WTC11 (cell line): ENCODE measurements at regions not wholly inside any gene's neighbourhood (a gene's known extent, or its start where the extent isn't known, plus 50 kb on each side); places are given as distances from the start of the nearest gene placed in this dataset.

Experiments
- ATAC-seq: fragments of 200-7000 bp; cut with Tn5 transposase; 2 replicates; pipeline ENCODE4 v1.10.0; 2021; ENCODE audit warnings: mild to moderate bottlenecking, moderate library complexity
- CTCF ChIA-PET: fragments of 300-600 bp; sonication (Branson Sonifier 250); formaldehyde crosslinking; loops from one replicate; lab custom pipeline; 2021; ENCODE audit warnings: antibody characterized with exemption; lab: Charles Lee
- POLR2A ChIA-PET: fragments of 350-600 bp; sonication (Branson Sonifier 250); formaldehyde crosslinking; loops from one replicate; lab custom pipeline; 2021; ENCODE audit warnings: antibody characterized with exemption; lab: Charles Lee
- DNase-seq: peaks from one replicate; pipeline ENCODE4 v3.0.0; 2021; ENCODE audit warnings: low spot score
- H3K27ac Mint-ChIP-seq: 2 replicates; pipeline ENCODE4 v1.8.0; 2021; ENCODE audit warnings: mixed read lengths
- H3K27me3 Mint-ChIP-seq: 2 replicates; pipeline ENCODE4 v1.8.0; 2021; ENCODE audit warnings: low read depth, mild to moderate bottlenecking, moderate library complexity, mixed read lengths
- H3K36me3 Mint-ChIP-seq: 2 replicates; pipeline ENCODE4 v1.8.0; 2021; ENCODE audit warnings: mixed read lengths
- H3K4me1 Mint-ChIP-seq: 2 replicates; pipeline ENCODE4 v1.8.0; 2022; ENCODE audit warnings: mixed read lengths
- H3K4me3 Mint-ChIP-seq: 2 replicates; pipeline ENCODE4 v1.8.0; 2021; ENCODE audit warnings: mild to moderate bottlenecking, moderate library complexity, mixed read lengths
- H3K9me3 Mint-ChIP-seq: 2 replicates; pipeline ENCODE4 v1.8.0; 2021; ENCODE audit warnings: mixed read lengths
- CREM ChIP-seq: sonication (generic); formaldehyde crosslinking; IDR thresholded peaks from 2 replicates; pipeline ENCODE4 v1.8.1; 2022; ENCODE audit warnings: mild to moderate bottlenecking, missing genetic modification reagents, moderate library complexity
- ESRRA ChIP-seq: sonication (generic); formaldehyde crosslinking; IDR thresholded peaks from 2 replicates; pipeline ENCODE4 v1.8.1; 2022; ENCODE audit warnings: mild to moderate bottlenecking, missing genetic modification reagents, borderline replicate concordance
- ETV6 ChIP-seq: sonication (generic); formaldehyde crosslinking; IDR thresholded peaks from 2 replicates; pipeline ENCODE4 v1.8.1; 2022; ENCODE audit warnings: mild to moderate bottlenecking, missing genetic modification reagents
- FOXJ3 ChIP-seq: sonication (generic); formaldehyde crosslinking; IDR thresholded peaks from 2 replicates; pipeline ENCODE4 v1.9.0; 2021; ENCODE audit warnings: missing genetic modification reagents, mild to moderate bottlenecking, borderline replicate concordance
- FOXK1 ChIP-seq: sonication (generic); formaldehyde crosslinking; IDR thresholded peaks from 2 replicates; pipeline ENCODE4 v1.8.0; 2022; ENCODE audit warnings: mild to moderate bottlenecking, moderate library complexity, missing genetic modification reagents
- IRF2 ChIP-seq: sonication (generic); formaldehyde crosslinking; IDR thresholded peaks from 2 replicates; pipeline ENCODE4 v1.8.0; 2022; ENCODE audit warnings: low read depth, missing genetic modification reagents, borderline replicate concordance
- MLX ChIP-seq: sonication (generic); formaldehyde crosslinking; IDR thresholded peaks from 2 replicates; pipeline ENCODE4 v1.8.1; 2023; ENCODE audit warnings: mild to moderate bottlenecking, missing genetic modification reagents, moderate library complexity
- NFYB ChIP-seq: sonication (generic); formaldehyde crosslinking; conservative IDR thresholded peaks from 2 replicates; pipeline ENCODE4 v1.8.0; 2022; ENCODE audit warnings: low read depth, missing genetic modification reagents
- NR1H2 ChIP-seq: sonication (generic); formaldehyde crosslinking; IDR thresholded peaks from 2 replicates; pipeline ENCODE4 v1.9.0; 2021; ENCODE audit warnings: mild to moderate bottlenecking, moderate library complexity, missing genetic modification reagents
- NR3C1 ChIP-seq: sonication (generic); formaldehyde crosslinking; conservative IDR thresholded peaks from 2 replicates; pipeline ENCODE4 v1.8.1; 2023; ENCODE audit warnings: low read depth, mild to moderate bottlenecking, missing genetic modification reagents
- SP1 ChIP-seq: sonication (generic); formaldehyde crosslinking; conservative IDR thresholded peaks from 2 replicates; pipeline ENCODE4 v1.8.1; 2022; ENCODE audit warnings: missing genetic modification reagents
- TEAD1 ChIP-seq: sonication (generic); formaldehyde crosslinking; IDR thresholded peaks from 2 replicates; pipeline ENCODE4 v1.8.0; 2022; ENCODE audit warnings: mild to moderate bottlenecking, missing genetic modification reagents
- ZNF423 ChIP-seq: fragments of 250-450 bp; sonication (Bioruptor Pico); IDR thresholded peaks from 2 replicates; pipeline ENCODE4 v2.1.2; 2022; ENCODE audit warnings: mild to moderate bottlenecking, moderate library complexity
- ZNF425 ChIP-seq: fragments of 250-450 bp; sonication (Bioruptor Pico); conservative IDR thresholded peaks from 2 replicates; pipeline ENCODE4 v1.9.0; 2021; ENCODE audit warnings: mild to moderate bottlenecking
- TF ChIP-seq, protein P1 (sequence below): sonication (generic); formaldehyde crosslinking; IDR thresholded peaks from 2 replicates; pipeline ENCODE4 v1.8.1; 2022; ENCODE audit warnings: low read depth, mild to moderate bottlenecking, moderate library complexity, missing genetic modification reagents, borderline replicate concordance
- TF ChIP-seq, protein P2 (sequence below): fragments of 250-450 bp; sonication (Bioruptor Pico); IDR thresholded peaks from 2 replicates; pipeline ENCODE4 v1.9.0; 2021; ENCODE audit warnings: mild to moderate bottlenecking
- TF ChIP-seq, protein P3 (sequence below): sonication (generic); formaldehyde crosslinking; IDR thresholded peaks from 2 replicates; pipeline ENCODE4 v1.8.0; 2022; ENCODE audit warnings: mild to moderate bottlenecking, missing genetic modification reagents
- TF ChIP-seq, protein P4 (sequence below): sonication (generic); formaldehyde crosslinking; IDR thresholded peaks from 2 replicates; pipeline ENCODE4 v1.8.0; 2022; ENCODE audit warnings: mild to moderate bottlenecking, missing genetic modification reagents
- TF ChIP-seq, protein P5 (sequence below): fragments of 250-450 bp; sonication (Bioruptor Pico); IDR thresholded peaks from 2 replicates; pipeline ENCODE4 v1.8.0; 2021; ENCODE audit warnings: mild to moderate bottlenecking
- TF ChIP-seq, protein P6 (sequence below): fragments of 250-450 bp; sonication (Bioruptor Pico); IDR thresholded peaks from 2 replicates; pipeline ENCODE4 v2.1.2; 2022; ENCODE audit warnings: mild to moderate bottlenecking, moderate library complexity

DNA sequence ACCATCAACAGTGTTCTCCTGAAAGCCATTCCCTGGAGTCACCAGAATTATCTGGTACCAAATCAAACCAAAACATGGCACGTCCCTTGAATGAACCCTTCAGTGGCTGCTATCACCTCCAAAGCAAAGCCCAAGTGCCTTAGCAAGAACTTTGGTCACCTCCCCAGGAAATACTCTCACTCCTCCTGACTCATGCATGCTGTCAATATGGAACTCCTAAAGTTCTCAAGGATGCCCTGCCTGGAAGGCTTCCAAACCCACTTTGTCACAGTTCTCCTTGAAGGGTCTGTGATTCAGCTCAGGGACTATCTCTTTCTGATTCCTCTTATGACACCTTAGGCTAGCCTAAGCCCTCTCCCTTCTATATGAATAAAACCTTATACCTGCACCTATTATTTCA, 146.1 kb upstream of the RUNX1 start (continued):
- TF ChIP-seq MLX: no peak
- no peak for TF ChIP-seq ETV6 (CRISPR knock-in tag)
- TF ChIP-seq, protein P1, sequence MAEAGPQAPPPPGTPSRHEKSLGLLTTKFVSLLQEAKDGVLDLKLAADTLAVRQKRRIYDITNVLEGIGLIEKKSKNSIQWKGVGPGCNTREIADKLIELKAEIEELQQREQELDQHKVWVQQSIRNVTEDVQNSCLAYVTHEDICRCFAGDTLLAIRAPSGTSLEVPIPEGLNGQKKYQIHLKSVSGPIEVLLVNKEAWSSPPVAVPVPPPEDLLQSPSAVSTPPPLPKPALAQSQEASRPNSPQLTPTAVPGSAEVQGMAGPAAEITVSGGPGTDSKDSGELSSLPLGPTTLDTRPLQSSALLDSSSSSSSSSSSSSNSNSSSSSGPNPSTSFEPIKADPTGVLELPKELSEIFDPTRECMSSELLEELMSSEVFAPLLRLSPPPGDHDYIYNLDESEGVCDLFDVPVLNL (CRISPR knock-in tag): no peak
- no peak for TF ChIP-seq NR3C1 (CRISPR knock-in tag)
- TF ChIP-seq IRF2 (CRISPR knock-in tag): no peak
- no peak for TF ChIP-seq FOXK1
- no peak for TF ChIP-seq TEAD1 (CRISPR knock-in tag)

DNA sequence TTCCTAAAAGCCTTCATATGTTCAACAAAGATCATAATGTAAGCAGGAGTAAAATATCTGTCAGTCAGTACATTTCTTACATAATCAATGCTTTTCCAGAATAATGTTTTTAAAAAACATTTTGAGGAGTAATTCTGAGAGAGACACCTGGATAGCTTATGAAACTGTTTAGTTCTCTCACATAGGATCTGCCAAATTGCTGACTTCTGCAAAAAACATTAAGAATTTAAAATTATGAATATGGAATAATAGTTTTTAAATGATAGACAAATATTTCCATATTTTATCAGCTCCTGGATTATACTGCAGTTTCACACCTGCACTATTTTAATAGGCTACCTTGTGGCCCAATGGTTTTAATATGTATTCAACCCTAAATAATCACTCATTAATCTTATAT, 142.7 kb upstream of the RUNX1 start:
- ChIA-PET POLR2A (no interaction called here), CTCF (interaction anchor here (1.5 kb wide), 1 partner anchor 14 kb away, joined by 5 read pairs; no protein-coding TSS in a partner anchor)
- ATAC-seq: no peak
- H3K27me3 Mint-ChIP-seq: peaks cover 4% of the 10 kb centered on the region; the same call in 1 of the 2 replicates
- H3K4me3 Mint-ChIP-seq: no peak overlapping the region
- TF ChIP-seq ESRRA (CRISPR knock-in tag): no peak
- TF ChIP-seq, protein P2, sequence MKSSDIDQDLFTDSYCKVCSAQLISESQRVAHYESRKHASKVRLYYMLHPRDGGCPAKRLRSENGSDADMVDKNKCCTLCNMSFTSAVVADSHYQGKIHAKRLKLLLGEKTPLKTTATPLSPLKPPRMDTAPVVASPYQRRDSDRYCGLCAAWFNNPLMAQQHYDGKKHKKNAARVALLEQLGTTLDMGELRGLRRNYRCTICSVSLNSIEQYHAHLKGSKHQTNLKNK: no peak
- TF ChIP-seq, protein P3, sequence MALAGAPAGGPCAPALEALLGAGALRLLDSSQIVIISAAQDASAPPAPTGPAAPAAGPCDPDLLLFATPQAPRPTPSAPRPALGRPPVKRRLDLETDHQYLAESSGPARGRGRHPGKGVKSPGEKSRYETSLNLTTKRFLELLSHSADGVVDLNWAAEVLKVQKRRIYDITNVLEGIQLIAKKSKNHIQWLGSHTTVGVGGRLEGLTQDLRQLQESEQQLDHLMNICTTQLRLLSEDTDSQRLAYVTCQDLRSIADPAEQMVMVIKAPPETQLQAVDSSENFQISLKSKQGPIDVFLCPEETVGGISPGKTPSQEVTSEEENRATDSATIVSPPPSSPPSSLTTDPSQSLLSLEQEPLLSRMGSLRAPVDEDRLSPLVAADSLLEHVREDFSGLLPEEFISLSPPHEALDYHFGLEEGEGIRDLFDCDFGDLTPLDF (CRISPR knock-in tag): no peak
- no peak for TF ChIP-seq SP1 (CRISPR knock-in tag)
- no peak for TF ChIP-seq NR1H2
- TF ChIP-seq CREM (CRISPR knock-in tag): no peak
- no peak for TF ChIP-seq NFYB (CRISPR knock-in tag)
- TF ChIP-seq, protein P4, sequence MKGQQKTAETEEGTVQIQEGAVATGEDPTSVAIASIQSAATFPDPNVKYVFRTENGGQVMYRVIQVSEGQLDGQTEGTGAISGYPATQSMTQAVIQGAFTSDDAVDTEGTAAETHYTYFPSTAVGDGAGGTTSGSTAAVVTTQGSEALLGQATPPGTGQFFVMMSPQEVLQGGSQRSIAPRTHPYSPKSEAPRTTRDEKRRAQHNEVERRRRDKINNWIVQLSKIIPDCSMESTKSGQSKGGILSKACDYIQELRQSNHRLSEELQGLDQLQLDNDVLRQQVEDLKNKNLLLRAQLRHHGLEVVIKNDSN: no peak
- TF ChIP-seq ZNF423 (CRISPR knock-in tag): no peak
- no peak for TF ChIP-seq ETV6 (CRISPR knock-in tag)
- no peaks in the 10 kb centered on the region for H3K36me3 Mint-ChIP-seq
- peaks cover 23% of the 10 kb centered on the region for H3K4me1 Mint-ChIP-seq
- peaks cover 17% of the 10 kb centered on the region for H3K9me3 Mint-ChIP-seq
- no peak overlapping the region for H3K27ac Mint-ChIP-seq
- no peak for DNase-seq

DNA sequence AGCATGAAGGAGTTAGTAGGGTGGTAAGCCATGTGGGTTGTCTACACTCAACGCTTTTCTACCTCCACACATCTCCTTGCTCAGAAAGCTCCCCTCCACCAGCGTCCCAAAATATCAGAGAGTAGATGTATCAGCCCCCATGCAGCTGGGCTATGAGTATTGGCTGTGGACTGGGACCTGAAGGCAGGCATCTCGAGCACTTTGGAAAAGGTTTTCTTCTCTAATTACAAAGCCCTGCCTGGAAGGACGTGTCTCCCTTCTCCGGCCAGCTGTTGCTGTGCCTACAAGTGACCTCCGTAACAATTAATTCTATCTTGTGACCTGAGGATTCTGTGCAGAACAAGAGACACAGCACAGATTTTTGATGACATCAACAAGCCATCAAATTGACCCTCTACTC, 142.0 kb upstream of the RUNX1 start:
- H3K36me3 Mint-ChIP-seq: no peaks in the 10 kb centered on the region
- no peak overlapping the region for H3K4me3 Mint-ChIP-seq
- H3K4me1 Mint-ChIP-seq: peaks cover 23% of the 10 kb centered on the region
- peaks cover 10% of the 10 kb centered on the region for H3K9me3 Mint-ChIP-seq
- ATAC-seq (no peak), DNase-seq (no peak)
- ChIA-PET POLR2A (interaction anchor here (0.6 kb wide), 1 partner anchor 250 kb away, joined by 3 read pairs; no protein-coding TSS in a partner anchor), CTCF (interaction anchor here (1.5 kb wide), 1 partner anchor 15 kb away, joined by 5 read pairs; no protein-coding TSS in a partner anchor)
- peaks cover 4% of the 10 kb centered on the region; the same call in 1 of the 2 replicates for H3K27me3 Mint-ChIP-seq
- H3K27ac Mint-ChIP-seq: no peak overlapping the region
- TF ChIP-seq SP1 (CRISPR knock-in tag) (no peak), ESRRA (CRISPR knock-in tag) (no peak), FOXJ3 (no peak), ZNF425 (CRISPR knock-in tag) (no peak)
- TF ChIP-seq, protein P5, sequence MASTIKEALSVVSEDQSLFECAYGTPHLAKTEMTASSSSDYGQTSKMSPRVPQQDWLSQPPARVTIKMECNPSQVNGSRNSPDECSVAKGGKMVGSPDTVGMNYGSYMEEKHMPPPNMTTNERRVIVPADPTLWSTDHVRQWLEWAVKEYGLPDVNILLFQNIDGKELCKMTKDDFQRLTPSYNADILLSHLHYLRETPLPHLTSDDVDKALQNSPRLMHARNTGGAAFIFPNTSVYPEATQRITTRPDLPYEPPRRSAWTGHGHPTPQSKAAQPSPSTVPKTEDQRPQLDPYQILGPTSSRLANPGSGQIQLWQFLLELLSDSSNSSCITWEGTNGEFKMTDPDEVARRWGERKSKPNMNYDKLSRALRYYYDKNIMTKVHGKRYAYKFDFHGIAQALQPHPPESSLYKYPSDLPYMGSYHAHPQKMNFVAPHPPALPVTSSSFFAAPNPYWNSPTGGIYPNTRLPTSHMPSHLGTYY (CRISPR knock-in tag): no peak
- TF ChIP-seq, protein P4: no peak
- TF ChIP-seq, protein P6, sequence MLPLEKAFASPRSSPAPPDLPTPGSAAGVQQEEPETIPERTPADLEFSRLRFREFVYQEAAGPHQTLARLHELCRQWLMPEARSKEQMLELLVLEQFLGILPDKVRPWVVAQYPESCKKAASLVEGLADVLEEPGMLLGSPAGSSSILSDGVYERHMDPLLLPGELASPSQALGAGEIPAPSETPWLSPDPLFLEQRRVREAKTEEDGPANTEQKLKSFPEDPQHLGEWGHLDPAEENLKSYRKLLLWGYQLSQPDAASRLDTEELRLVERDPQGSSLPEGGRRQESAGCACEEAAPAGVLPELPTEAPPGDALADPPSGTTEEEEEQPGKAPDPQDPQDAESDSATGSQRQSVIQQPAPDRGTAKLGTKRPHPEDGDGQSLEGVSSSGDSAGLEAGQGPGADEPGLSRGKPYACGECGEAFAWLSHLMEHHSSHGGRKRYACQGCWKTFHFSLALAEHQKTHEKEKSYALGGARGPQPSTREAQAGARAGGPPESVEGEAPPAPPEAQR (CRISPR knock-in tag): no peak
